Caco-2 (cell line): ENCODE measurements at regions not wholly inside any gene's neighbourhood (a gene's known extent, or its start where the extent isn't known, plus 50 kb on each side); places are given as distances from the start of the nearest gene placed in this dataset.

Source experiments
- BruUV-seq: library from RNA; stranded (reverse); fragments of 400-500 nt; replicated peaks from 2 replicates; lab custom pipeline; 2021; lab: Mats Ljungman, UMichigan
- CTCF ChIA-PET: fragments of 300-600 bp; sonication (Branson Sonifier 250); formaldehyde crosslinking; loops from one replicate; lab custom pipeline; 2022; ENCODE audit warnings: antibody characterized with exemption; lab: Charles Lee
- POLR2A ChIA-PET: fragments of 300-600 bp; sonication (Branson Sonifier 250); formaldehyde crosslinking; loops from one replicate; lab custom pipeline; 2022; ENCODE audit warnings: antibody characterized with exemption; lab: Charles Lee
- DNase-seq, 2 experiments: peaks; one replicate each; pipeline versions ENCODE4 v3.0.0 to v3.0.0-alpha.2; 2020 to 2022
- H3K27me3 ChIP-seq: replicated peaks from 2 replicates; pipeline ENCODE4 v1.6.0; 2011; ENCODE audit warnings: low read length; ENCODE audit not compliant: control insufficient read depth, insufficient read depth
- H3K36me3 ChIP-seq: 2 replicates; pipeline ENCODE4 v1.5.1; 2011; ENCODE audit warnings: low read length; ENCODE audit not compliant: control insufficient read depth, insufficient read depth
- H3K4me1 ChIP-seq: fragments of 250-450 bp; sonication (Bioruptor Pico); 2 replicates; pipeline ENCODE4 v1.5.1; 2020; ENCODE audit warnings: mild to moderate bottlenecking
- H3K4me3 ChIP-seq: 2 replicates; pipeline ENCODE4 v1.5.1; 2011; ENCODE audit warnings: low read depth, mild to moderate bottlenecking, control low read depth, low read length
- H3K9me3 ChIP-seq: fragments of 250-450 bp; sonication (Bioruptor Pico); 2 replicates; pipeline ENCODE4 v1.5.1; 2020; ENCODE audit warnings: mild to moderate bottlenecking, moderate library complexity
- H3K27ac Mint-ChIP-seq: one replicate; pipeline ENCODE4 v1.8.0; 2022; ENCODE audit warnings: mixed read lengths; ENCODE audit not compliant: unreplicated experiment
- H3K27me3 Mint-ChIP-seq: one replicate; pipeline ENCODE4 v1.8.0; 2022; ENCODE audit warnings: mixed read lengths; ENCODE audit not compliant: insufficient read depth, unreplicated experiment
- H3K36me3 Mint-ChIP-seq: one replicate; pipeline ENCODE4 v1.8.0; 2022; ENCODE audit warnings: mild to moderate bottlenecking, mixed read lengths; ENCODE audit not compliant: insufficient read depth, unreplicated experiment
- H3K4me1 Mint-ChIP-seq: one replicate; pipeline ENCODE4 v1.8.0; 2022; ENCODE audit warnings: low read depth, mixed read lengths; ENCODE audit not compliant: unreplicated experiment
- H3K4me3 Mint-ChIP-seq: one replicate; pipeline ENCODE4 v1.8.0; 2022; ENCODE audit warnings: mild to moderate bottlenecking, moderate library complexity, mixed read lengths; ENCODE audit not compliant: unreplicated experiment
- H3K9me3 Mint-ChIP-seq: one replicate; pipeline ENCODE4 v1.8.0; 2022; ENCODE audit warnings: mixed read lengths; ENCODE audit not compliant: unreplicated experiment
- intact Hi-C: fragments of 100-400 bp; cut with micrococcal nuclease; formaldehyde crosslinking; loops from one replicate; pipeline ENCODE4 v1.10.0; 2022; ENCODE audit not compliant: unreplicated experiment
- TF ChIP-seq, protein P1 (sequence below), 2 experiments: fragments of 200-600 bp in 1 of 2; IDR thresholded peaks; 1 replicate in 1 of 2; 2 replicates in 1 of 2; pipeline versions ENCODE4 v1.5.1 to v1.8.0; 2011 to 2022; ENCODE audit warnings: antibody characterized with exemption in 1 of 2, control low read depth in 1 of 2, inconsistent platforms in 1 of 2, low read depth in 1 of 2, low read length in 1 of 2, mild to moderate bottlenecking in 1 of 2, moderate library complexity in 1 of 2; ENCODE audit not compliant: insufficient read depth in 1 of 2, severe bottlenecking in 1 of 2, unreplicated experiment in 1 of 2

DNA sequence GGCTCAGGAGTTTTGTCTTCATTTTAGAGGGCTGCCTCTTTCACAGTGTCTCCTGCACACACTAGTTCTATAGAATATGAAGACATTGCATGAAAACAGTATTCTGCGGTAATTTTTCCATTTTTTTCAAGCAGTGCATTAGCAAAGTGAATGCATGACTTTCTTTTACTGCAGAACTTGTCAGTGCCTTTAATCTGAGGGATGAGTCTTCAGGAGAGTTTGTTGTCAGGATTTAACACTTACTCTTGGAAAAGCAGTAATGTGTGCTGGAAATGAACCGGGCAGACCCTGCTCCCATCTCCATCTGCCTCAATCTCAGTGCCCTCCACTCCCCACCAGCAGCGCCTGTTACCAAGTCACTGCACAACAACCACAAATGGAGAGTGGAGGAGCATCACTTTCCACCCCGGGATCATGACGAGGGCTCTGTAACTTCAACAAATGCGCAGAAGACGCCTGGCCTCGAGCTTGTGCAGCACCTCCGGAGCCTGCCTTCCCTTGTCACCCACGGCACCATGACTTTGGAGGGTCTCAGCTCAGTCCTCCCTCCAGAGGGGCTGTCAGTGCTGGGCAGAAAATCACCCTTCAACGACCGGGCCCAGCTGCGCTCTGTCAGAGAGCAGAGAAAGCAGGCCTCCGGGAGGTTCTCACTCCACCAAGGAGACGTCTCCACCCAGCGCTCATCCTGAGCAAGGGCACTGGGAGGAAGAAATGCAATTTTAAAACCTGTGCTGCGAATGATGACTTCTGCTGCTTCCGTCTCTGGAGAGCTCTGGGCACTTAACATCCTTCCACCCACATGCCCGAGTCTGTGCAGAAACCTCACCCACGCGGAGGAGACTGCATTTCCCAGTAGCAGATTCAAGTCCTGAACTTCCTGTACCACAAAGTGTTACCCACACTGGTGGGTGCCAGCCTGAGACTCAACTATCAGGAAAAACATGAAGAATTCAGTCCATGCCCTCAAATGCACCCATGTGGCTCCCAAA is 255.7 kb downstream of the ADGRD1 start:
- ChIA-PET POLR2A (no interaction called here), CTCF (no interaction called here)
- no TSS peak for BruUV-seq
- Mint-ChIP-seq H3K4me1 (no peaks in the 10 kb centered on the region), H3K27ac (no peak overlapping the region), H3K36me3 (no peaks in the 10 kb centered on the region), H3K9me3 (no peaks in the 10 kb centered on the region), H3K4me3 (no peak overlapping the region), H3K27me3 (peaks cover 6% of the 10 kb centered on the region)
- no peaks in the 10 kb centered on the region; the same call in 1 of the 2 replicates for H3K9me3 ChIP-seq
- H3K36me3 ChIP-seq, result no peaks in the 10 kb centered on the region
- H3K27me3 ChIP-seq, result no peaks in the 10 kb centered on the region
- TF ChIP-seq, protein P1, sequence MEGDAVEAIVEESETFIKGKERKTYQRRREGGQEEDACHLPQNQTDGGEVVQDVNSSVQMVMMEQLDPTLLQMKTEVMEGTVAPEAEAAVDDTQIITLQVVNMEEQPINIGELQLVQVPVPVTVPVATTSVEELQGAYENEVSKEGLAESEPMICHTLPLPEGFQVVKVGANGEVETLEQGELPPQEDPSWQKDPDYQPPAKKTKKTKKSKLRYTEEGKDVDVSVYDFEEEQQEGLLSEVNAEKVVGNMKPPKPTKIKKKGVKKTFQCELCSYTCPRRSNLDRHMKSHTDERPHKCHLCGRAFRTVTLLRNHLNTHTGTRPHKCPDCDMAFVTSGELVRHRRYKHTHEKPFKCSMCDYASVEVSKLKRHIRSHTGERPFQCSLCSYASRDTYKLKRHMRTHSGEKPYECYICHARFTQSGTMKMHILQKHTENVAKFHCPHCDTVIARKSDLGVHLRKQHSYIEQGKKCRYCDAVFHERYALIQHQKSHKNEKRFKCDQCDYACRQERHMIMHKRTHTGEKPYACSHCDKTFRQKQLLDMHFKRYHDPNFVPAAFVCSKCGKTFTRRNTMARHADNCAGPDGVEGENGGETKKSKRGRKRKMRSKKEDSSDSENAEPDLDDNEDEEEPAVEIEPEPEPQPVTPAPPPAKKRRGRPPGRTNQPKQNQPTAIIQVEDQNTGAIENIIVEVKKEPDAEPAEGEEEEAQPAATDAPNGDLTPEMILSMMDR (IDR thresholded peaks at IDR 0.05; ENCODE audit: insufficient read depth in 1 of 2, low read depth in 1 of 2, low read length in 1 of 2, severe bottlenecking in 1 of 2, unreplicated experiment in 1 of 2), result no peak
- intact Hi-C loops, result no loop called here
- H3K4me1 ChIP-seq, result no peaks in the 10 kb centered on the region
- no peak for DNase-seq
- no peak overlapping the region for H3K4me3 ChIP-seq

DNA sequence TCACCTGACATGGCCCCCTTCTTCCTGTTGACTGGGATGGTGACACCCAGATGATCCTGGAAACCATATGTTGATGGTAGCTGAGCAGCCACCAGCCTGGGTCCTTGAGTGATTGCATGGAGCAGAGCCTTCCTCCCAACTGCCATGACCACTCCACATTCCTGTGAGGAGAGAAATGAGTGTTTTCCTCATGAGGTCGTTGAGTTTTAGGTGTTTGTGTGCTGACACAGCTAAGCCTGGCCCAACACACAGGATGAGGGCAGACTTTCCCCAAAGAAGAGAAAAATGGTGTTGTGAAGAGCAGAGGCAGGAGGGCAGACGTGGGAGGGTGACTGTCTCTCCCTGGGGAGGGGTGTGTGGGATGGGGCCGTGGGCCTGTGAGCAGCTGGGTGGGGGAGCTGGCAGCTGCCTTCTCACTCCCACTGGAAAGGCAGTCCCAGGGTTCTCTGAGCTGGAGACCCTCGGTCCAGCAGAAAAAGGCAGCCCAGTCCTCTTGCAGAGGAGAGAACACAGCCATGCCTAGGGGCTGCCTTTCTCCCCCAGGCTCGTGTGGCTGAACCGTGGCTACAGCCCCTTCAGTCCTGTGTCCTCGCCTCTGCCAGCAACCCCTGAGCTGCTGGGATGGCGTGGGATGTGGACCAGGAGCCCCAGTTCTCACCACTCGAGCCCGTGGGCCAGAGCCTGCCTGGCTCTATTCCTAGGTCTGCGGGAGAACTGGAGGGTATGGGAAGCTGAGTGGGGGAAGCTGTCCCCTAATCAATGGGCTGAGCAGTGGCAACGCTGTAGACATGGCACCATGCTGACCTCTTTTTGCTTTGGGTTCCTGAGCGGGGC is 257.0 kb downstream of the ADGRD1 start:
- H3K36me3 ChIP-seq, result no peaks in the 10 kb centered on the region
- H3K27me3 ChIP-seq, result no peaks in the 10 kb centered on the region
- H3K9me3 ChIP-seq, result no peaks in the 10 kb centered on the region; the same call in 1 of the 2 replicates
- no peaks in the 10 kb centered on the region for H3K9me3 Mint-ChIP-seq
- H3K36me3 Mint-ChIP-seq, result no peaks in the 10 kb centered on the region
- H3K4me3 Mint-ChIP-seq, result no peak overlapping the region
- peak in 1 of 2 experiments; percentile 19 for DNase-seq
- no peak overlapping the region for H3K27ac Mint-ChIP-seq
- peaks cover 4% of the 10 kb centered on the region for H3K27me3 Mint-ChIP-seq
- H3K4me3 ChIP-seq, result no peak overlapping the region
- H3K4me1 ChIP-seq, result no peaks in the 10 kb centered on the region
- CTCF ChIA-PET, result no interaction called here
- no peaks in the 10 kb centered on the region for H3K4me1 Mint-ChIP-seq
- POLR2A ChIA-PET, result no interaction called here
- no TSS peak for BruUV-seq
- TF ChIP-seq, protein P1 (IDR thresholded peaks at IDR 0.05; ENCODE audit: insufficient read depth in 1 of 2, low read depth in 1 of 2, low read length in 1 of 2, severe bottlenecking in 1 of 2, unreplicated experiment in 1 of 2), result no peak
- intact Hi-C loops, result no loop called here

- intact Hi-C loops, result no loop called here
- POLR2A ChIA-PET, result no interaction called here
- Histone ChIP-seq H3K27me3 (no peaks in the 10 kb centered on the region), H3K36me3 (no peaks in the 10 kb centered on the region), H3K9me3 (no peaks in the 10 kb centered on the region; the same call in 1 of the 2 replicates), H3K4me1 (no peaks in the 10 kb centered on the region), H3K4me3 (no peak overlapping the region)
- Mint-ChIP-seq H3K4me3 (no peak overlapping the region), H3K27ac (no peak overlapping the region), H3K9me3 (no peaks in the 10 kb centered on the region), H3K27me3 (peaks cover 3% of the 10 kb centered on the region), H3K36me3 (no peaks in the 10 kb centered on the region), H3K4me1 (no peaks in the 10 kb centered on the region)
- BruUV-seq, result no TSS peak
- CTCF ChIA-PET, result no interaction called here
- DNase-seq, result peak in 1 of 2 experiments; percentile 9
- TF ChIP-seq, protein P1 (IDR thresholded peaks at IDR 0.05; ENCODE audit: insufficient read depth in 1 of 2, low read depth in 1 of 2, low read length in 1 of 2, severe bottlenecking in 1 of 2, unreplicated experiment in 1 of 2), result no peak
These were observed 257.7 kb downstream of the ADGRD1 start for GRCh38 chr12:131211340-131211938.
